Neural cell (in vitro differentiated cells): ENCODE measurements at regions not wholly inside any gene's neighbourhood (a gene's known extent, or its start where the extent isn't known, plus 50 kb on each side); places are given as distances from the start of the nearest gene placed in this dataset.

Source experiments
- MXI1 ChIP-seq: fragments of 450-650 bp; conservative IDR thresholded peaks from 2 replicates; pipeline ENCODE4 v1.6.1; 2014; ENCODE audit warnings: antibody characterized with exemption, mild to moderate bottlenecking; ENCODE audit not compliant: poor library complexity, severe bottlenecking
- RAD21 ChIP-seq: fragments of 450-650 bp; conservative IDR thresholded peaks from 2 replicates; pipeline ENCODE4 v1.6.1; 2014; ENCODE audit warnings: antibody characterized with exemption, mild to moderate bottlenecking, moderate library complexity
- SMC3 ChIP-seq: fragments of 450-650 bp; conservative IDR thresholded peaks from 2 replicates; pipeline ENCODE4 v1.6.1; 2014; ENCODE audit warnings: antibody characterized with exemption, mild to moderate bottlenecking, moderate library complexity; ENCODE audit not compliant: poor library complexity
- TAF1 ChIP-seq: IDR thresholded peaks from 2 replicates; pipeline ENCODE4 v1.6.1; 2012; ENCODE audit warnings: low read depth

- no peak for TF ChIP-seq RAD21
- no peak for TF ChIP-seq SMC3
- TF ChIP-seq MXI1, result no peak
- TF ChIP-seq TAF1, result no peak
Measured at GRCh38 chr4:156330436-156331031, 376.9 kb upstream of the CTSO start.
